H1 (cell line): ENCODE measurements at regions not wholly inside any gene's neighbourhood (a gene's known extent, or its start where the extent isn't known, plus 50 kb on each side); places are given as distances from the start of the nearest gene placed in this dataset.

Experiments
- KDM4A ChIP-seq: IDR thresholded peaks from one replicate; pipeline ENCODE4 v1.7.1; 2012; ENCODE audit warnings: low read depth, mild to moderate bottlenecking, moderate library complexity, low read length, inconsistent platforms; ENCODE audit not compliant: severe bottlenecking
- POLR2A ChIP-seq, 2 experiments: IDR thresholded peaks; 1 replicate in 1 of 2; 2 replicates in 1 of 2; pipeline ENCODE4 v1.6.1; 2011; ENCODE audit warnings: low read depth in 2 of 2, low read length in 2 of 2, mild to moderate bottlenecking in 2 of 2; ENCODE audit errors: control extremely low read depth in 1 of 2

- TF ChIP-seq KDM4A (no peak), POLR2A (IDR thresholded peaks at IDR 0.05; ENCODE audit: control extremely low read depth in 1 of 2, low read depth in 2 of 2, low read length in 2 of 2) (no peak)
Measured at GRCh38 chr2:82735336-82735735, 1723.7 kb downstream of the SUCLG1 start (continued).
